ENCODE measurements at regions not wholly inside any gene's neighbourhood (a gene's known extent, or its start where the extent isn't known, plus 50 kb on each side); places are given as distances from the start of the nearest gene placed in this dataset.

DNA sequence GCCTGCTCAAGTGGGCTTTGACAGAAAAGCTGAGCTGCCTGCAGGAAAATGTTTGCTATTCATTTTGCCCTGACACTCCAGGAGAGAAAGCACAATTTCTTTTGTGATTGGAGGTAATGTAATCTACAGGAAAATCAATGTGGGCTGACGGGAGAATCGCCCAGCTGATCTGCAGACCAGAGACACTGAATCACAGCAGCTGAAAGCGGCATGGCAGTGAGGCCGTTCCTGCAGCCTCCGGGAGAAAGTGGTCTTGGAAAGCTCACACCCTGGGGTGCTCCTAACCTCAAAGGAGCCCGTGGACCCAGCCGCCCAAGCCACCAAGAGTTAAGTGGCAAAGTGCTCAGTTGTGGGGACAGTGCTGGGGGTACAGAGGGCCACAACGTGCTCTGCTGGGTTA lies 593.6 kb downstream of the BNC2 start:
- TF ChIP-seq, protein P1, sequence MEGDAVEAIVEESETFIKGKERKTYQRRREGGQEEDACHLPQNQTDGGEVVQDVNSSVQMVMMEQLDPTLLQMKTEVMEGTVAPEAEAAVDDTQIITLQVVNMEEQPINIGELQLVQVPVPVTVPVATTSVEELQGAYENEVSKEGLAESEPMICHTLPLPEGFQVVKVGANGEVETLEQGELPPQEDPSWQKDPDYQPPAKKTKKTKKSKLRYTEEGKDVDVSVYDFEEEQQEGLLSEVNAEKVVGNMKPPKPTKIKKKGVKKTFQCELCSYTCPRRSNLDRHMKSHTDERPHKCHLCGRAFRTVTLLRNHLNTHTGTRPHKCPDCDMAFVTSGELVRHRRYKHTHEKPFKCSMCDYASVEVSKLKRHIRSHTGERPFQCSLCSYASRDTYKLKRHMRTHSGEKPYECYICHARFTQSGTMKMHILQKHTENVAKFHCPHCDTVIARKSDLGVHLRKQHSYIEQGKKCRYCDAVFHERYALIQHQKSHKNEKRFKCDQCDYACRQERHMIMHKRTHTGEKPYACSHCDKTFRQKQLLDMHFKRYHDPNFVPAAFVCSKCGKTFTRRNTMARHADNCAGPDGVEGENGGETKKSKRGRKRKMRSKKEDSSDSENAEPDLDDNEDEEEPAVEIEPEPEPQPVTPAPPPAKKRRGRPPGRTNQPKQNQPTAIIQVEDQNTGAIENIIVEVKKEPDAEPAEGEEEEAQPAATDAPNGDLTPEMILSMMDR (conservative IDR thresholded peaks at IDR 0.05): no peak
- TF ChIP-seq EZH2 (IDR thresholded peaks at IDR 0.05; ENCODE audit: low read depth): no peak
